ENCODE measurements at regions not wholly inside any gene's neighbourhood (a gene's known extent, or its start where the extent isn't known, plus 50 kb on each side); places are given as distances from the start of the nearest gene placed in this dataset.

GRCh38 chr13:74891610-74892009 lies 590.4 kb downstream of the TBC1D4 start:
- no peak for TF ChIP-seq EZH2phosphoT487 (IDR thresholded peaks at IDR 0.05; ENCODE audit: low read length)
- no peak for TF ChIP-seq CTCF (IDR thresholded peaks at IDR 0.05; ENCODE audit: low read length)
